Midbrain (tissue), 1 donor: ENCODE measurements at regions not wholly inside any gene's neighbourhood (a gene's known extent, or its start where the extent isn't known, plus 50 kb on each side); places are given as distances from the start of the nearest gene placed in this dataset.
A peak's percentile ranks its signal among the peaks of the same experiment; 100 is the strongest.

Experiments
- DNase-seq: peaks from one replicate; lab custom pipeline; 2025; lab: John Stamatoyannopoulos, UW

DNA sequence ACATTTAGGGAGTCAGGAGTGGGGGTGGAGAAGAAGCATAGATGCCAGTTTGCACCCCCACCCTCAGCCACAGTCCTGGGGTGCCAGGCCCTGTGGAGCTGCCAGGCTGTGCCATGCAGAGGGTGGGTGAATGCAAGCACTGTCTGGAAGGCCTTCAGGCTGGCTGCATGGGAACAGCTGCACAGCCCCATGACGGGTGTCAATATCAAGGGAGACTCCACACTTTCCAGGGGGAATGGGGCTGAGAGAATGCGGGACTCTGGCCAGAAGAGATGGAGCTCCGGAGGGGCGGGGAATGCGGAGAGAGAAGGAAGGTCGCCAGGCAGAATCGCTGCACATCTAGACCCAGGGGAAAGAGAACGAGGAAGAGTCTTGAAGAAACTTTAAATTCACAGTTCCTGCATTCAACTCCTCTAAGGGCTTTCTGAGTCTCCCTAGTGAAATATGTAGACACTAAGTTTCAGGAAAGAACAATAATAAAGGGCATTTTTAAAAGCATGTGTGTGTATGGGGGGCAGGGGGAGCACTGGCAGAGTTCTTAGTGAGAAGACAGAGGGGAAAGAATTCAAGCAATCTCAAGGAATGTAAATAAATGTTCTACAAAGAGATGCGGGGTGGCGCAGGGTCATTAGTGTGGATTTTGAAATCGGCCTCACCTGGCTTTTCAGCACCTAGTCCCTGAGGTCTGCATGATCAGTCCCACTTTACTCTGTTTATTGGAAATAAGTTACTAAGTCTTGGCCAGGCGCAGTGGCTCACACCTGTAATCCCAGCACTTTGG, 59.1 kb downstream of the BOD1 start:
- DNase-seq: peak; percentile 91

DNA sequence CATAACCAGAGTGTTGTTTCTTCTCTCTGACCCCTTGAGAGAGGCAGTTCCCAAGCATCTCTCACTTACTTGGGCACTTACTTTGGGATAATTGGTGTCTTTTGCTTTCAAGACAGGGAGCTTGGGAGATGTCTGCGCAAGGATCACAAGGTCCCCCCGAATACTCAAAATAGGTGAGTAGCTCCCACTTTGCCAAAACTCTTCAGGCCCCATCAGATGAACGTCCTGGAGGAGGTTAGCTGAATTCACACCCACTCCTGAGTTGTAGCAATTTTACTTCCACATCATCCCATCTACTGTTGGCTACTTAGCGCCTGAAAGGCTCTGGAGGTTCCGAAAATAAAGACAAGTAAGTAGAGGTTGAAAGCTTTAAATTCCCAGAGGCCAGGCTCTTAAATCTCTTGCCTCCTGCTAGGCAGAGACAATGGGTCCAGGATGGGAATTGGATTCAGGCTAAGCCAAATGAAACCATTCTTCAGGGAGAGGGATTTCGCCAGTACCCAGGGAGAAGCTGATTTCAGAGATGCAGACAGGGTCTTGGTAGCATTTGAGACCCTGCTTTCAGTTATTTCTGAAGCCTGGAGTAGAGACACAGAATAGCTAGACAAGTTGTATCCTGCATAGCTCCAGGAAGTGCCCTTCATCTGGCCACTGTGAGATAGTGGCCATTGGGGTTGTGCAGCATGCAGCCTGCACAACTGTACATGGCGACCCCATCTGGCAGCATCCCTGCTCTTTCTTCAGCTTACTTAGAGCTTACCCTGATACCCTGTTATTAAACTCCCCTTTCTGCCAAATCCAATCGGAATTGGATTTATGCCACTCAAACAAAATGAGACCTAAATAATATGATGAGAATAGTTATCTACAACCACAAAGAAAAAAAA, 60.1 kb downstream of the BOD1 start:
- no peak for DNase-seq

- peak; percentile 72 for DNase-seq
These were observed 61.3 kb downstream of the BOD1 start for GRCh38 chr5:173554989-173555705.

- DNase-seq: peak; percentile 26
These were observed 62.2 kb downstream of the BOD1 start for GRCh38 chr5:173554038-173554955.

DNA sequence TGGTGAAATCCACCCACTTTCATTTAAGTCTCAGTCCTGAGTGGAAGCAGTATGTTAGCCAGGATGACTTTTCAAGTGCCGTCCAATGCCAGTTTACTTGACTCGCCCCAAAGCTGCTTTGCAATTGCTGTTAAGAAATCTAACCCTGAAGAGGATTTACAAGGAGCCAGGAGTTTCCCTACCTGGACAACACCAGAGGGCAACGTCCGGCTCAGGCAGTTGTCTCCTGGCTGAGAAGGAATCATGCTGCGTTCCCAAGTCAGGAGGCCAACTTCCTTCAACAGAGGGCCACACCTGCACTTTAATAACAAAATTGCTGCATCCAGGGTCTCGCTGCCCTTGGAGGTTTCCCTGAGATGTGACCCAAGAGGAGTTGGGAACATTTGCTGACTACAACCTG, 65.8 kb downstream of the BOD1 start:
- DNase-seq: no peak

GRCh38 chr5:173549644-173550043, 66.8 kb downstream of the BOD1 start:
- DNase-seq: no peak

DNA sequence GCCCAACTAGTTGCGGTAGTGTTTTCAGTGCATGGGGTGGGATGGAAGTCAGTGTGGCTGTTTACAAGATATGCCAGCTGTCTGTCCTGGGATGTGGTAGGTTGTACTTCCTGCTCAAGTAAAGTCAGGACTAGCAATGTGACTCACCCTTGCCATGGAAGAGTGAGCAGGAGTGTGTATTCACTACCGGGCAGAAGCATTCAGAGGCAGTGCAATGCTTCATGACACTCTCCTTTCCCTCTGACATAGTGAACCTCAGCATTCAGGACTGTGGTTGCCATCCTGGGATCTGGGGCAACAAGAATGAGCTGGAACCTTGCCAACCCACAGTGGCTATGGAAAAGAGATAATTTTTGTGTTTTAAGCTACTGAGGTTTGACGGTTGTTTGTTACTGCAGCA, 68.9 kb downstream of the BOD1 start:
- no peak for DNase-seq

DNA sequence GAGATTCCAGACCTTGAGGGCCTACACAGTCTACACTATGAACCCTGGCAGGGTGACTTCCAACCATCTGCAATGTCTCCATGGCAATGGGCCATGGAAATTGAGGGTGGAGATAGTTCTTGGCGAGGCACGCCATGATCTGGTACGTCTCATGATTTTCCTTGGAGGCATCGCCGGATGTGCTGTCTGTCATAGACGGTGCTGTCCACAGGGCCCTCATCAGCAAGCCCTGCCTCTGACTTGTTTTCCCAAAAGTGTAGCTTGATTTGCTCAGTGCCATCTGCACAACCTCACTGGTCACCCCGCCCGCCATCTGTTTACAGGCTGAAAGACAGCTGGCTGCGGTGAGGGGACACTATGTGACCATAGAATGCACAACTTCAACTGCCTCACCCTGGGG, 73.5 kb downstream of the BOD1 start:
- DNase-seq: no peak

DNA sequence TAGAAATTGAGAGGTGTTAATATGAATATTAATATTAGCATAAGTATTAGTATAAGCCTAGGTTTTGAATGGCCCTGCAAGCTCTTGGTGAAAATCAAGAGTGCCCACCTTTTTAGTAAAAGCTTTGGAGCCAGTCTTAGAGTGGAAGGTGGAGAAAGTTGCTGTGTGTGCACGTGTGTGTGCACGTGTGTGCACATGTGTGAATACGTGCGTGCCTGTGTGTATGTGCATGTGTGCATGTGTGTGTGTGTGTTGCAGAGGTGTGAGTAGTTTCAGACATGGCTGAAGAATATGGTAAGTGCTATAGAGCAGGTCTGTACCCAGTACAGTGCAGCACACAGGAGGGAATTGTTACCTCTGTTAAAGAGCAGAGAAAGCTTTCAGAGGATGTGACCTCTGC, 74.3 kb downstream of the BOD1 start:
- DNase-seq: no peak

- no peak for DNase-seq
These were observed 77.8 kb downstream of the BOD1 start for GRCh38 chr5:173538654-173539053.

DNA sequence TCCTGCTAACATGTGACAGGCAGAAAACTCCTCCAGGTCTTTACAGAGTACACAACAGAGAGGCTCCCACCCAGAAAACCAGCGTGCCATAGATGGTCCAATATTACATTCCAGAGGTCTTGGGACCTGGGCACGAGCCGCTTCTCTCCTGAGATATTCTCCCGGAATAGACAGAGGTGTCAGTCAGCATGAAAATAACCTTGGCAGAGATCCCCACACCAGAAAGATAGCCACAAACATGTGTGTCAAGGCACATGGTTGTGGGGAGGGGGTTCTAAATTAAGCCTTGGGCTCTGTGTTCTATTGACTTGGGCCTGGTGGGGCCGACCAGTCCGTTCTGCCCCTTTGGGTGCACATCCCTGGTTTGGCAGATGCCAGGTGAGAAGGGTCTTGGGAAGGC, 78.4 kb downstream of the BOD1 start:
- no peak for DNase-seq

DNA sequence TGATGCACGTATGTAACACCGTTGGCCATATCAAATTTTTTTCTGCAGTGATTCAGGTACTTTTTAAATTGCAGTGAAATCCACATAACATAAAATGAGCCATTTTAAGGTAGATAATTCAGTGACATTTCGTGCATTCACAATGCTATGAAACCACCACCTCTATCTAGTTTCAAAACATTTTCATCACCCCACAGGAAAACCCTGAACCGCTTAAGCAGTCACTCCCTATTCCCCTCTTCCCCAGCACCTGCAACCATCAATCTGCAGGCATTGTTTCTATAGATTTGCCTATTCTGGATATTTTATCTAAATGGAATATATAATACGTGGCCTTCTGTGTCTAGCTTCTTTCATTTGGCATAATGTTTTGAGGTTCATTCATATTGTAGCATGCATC, 79.2 kb downstream of the BOD1 start:
- no peak for DNase-seq

GRCh38 chr5:173535976-173536639, 80.3 kb downstream of the BOD1 start:
- DNase-seq: no peak

DNA sequence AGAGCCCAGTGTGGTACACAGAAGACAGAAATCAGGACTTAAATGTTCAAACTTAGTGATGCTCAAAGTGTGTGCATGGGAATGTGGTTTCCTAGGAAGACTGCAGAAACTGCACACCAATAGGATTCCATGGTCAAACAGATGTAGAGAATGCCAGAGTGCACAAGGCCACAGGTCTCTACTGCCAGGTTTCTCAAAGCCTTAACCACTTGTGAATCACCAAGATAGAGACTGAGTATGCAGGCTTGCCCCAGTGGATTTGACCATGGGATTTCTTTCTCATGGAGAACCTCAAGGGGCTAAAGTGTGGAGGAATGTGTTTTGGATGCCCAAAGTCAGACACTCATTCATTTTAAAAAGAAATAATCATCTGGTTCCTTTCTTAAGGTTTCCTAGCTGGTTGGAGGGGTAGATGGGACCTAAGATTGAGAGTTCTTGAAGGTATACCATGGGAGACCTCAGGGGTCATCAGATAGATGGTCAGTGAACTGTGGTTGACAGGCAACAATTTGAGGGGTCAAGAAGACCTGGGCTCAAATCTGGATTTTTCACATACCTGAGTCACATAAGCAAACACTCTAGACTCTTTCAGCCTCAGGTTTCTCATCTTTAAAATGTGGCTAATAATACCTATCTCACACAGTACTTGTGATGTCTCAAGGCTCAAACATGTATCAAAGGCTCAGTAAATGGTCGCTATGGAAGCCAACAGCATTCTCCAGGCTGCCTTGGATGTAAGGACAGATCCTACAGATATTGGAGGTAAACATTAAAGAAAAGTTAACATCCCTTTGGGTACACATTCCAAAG, 81.1 kb downstream of the BOD1 start:
- DNase-seq: no peak

DNA sequence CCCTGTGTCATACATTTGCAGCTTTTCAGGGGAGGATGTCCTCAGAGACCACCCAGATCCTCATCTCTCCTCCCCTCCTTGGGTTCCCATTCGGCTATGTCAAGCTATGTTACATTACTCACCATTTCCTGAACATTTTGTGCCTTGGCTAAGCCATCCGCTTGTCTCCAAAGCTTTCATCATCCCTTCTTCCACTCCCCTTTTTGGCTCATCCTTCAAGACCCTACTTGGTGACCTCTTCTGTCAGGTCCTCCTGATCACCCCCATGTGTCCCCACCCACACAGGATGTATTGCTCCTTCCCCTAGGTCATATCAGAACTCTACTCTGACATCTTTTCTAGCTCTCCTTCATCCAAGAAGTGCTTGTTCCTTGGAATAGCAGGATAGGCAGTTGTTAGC, 81.8 kb downstream of the BOD1 start:
- no peak for DNase-seq

DNA sequence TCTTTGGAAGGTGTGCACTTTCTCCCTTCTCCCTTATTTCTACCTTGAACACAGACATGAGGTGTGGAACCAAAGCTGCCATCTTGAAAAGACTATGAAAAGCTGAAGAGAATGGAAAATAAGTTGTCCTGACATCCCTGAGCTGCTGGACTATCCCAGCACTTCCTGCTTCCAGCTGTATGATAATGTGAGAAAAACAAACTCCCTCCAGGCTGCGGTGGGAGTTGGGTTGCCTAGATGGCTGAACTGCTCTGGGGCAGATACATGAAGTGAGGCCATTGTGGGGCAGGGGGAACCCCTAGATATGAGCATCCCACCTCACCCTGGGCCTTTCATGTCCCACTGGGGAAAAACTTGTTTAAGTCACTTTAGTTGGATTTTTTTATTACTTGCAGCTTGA, 82.4 kb downstream of the BOD1 start:
- DNase-seq: no peak

GRCh38 chr5:173532689-173533250, 83.7 kb downstream of the BOD1 start:
- DNase-seq: no peak

GRCh38 chr5:173531863-173532262, 84.6 kb downstream of the BOD1 start:
- no peak for DNase-seq

DNA sequence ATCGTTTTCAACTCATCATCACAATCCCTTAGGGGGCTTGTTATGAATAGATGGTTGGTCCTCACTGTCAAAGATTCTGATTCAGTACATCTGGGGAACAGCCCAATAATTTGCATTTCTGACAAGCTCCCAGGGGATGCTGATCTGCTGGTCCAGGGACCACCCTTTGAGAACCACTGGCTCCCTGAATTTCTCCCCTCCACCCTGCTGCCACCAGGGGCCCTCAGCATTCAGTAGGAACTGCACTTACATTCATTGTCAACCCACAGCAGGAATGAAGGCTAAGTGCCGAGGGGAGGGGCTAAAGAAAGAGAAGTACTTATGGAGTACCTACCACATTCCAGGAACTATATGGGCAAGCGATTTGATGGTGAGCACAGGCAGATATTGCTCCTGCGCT, 85.9 kb downstream of the BOD1 start:
- no peak for DNase-seq

DNA sequence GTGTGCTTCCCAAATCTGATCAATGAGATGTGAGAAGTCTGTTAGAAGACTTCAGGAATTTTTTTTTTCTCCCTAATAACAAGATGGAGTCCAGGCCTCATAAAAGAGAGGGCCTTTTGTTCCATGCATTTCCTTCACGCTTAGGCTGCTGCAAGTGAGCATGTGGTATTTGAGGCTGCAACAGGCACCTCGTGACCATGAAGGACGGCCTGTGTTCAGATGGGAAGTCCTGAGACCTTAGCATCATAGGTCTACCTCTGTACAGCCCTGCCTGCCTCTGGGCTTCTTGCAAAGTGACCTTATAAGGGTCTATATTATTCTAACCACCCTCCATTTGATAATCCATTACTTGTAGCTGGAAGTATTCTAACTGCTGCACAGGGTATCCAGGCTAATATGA, 86.6 kb downstream of the BOD1 start:
- DNase-seq: no peak
